Pancreas (tissue), 10 donors: ENCODE measurements at regions not wholly inside any gene's neighbourhood (a gene's known extent, or its start where the extent isn't known, plus 50 kb on each side); places are given as distances from the start of the nearest gene placed in this dataset.

Experiments used
- ATAC-seq, 4 donors: fragments of 200-7000 bp; cut with Tn5 transposase; one replicate each; pipeline versions ENCODE4 v1.8.0 to v1.9.1; 2020; ENCODE audit warnings: mild to moderate bottlenecking in 4 of 4, moderate library complexity in 4 of 4
- DNase-seq, 6 donors: peaks; one replicate each; pipeline ENCODE4 v3.0.0-alpha.2; 2020
- FAIRE-seq: peaks from 2 replicates; lab custom pipeline; 2012; peaks lifted over from hg19 to GRCh38; lab: Jason Lieb, UNC
- H3K27ac ChIP-seq, 4 donors: fragments of 200-600 bp; sonication (generic); 1 replicate in 3 of 4; 2 replicates in 1 of 4; pipeline versions ENCODE4 v1.5.0 to v1.8.0; 2020
- H3K27me3 ChIP-seq, 4 donors: fragments of 200-600 bp; one replicate each; pipeline ENCODE4 v1.8.0; 2021
- H3K36me3 ChIP-seq, 3 donors: fragments of 200-600 bp; sonication (generic) in 1 of 3; one replicate each; pipeline versions ENCODE4 v1.5.0 to v1.8.0; 2020 to 2021
- H3K4me1 ChIP-seq, 3 donors: fragments of 200-600 bp; one replicate each; pipeline ENCODE4 v1.8.0; 2021
- H3K4me3 ChIP-seq, 4 donors: fragments of 200-600 bp; sonication (generic) in 2 of 4; one replicate each; pipeline versions ENCODE4 v1.5.0 to v1.8.0; 2020 to 2021
- H3K9me3 ChIP-seq, 4 donors: fragments of 200-600 bp; one replicate each; pipeline ENCODE4 v1.8.0; 2021
- CTCF ChIP-seq, 4 donors: fragments of 200-600 bp; sonication (generic) in 3 of 4; IDR thresholded peaks; one replicate each; pipeline versions ENCODE4 v1.5.0 to v1.8.0; 2021; ENCODE audit warnings: antibody characterized with exemption in 4 of 4
- WGBS, 2 donors: extraction: QIAGEN DNeasy Blood & Tissue Kit; methylation state at CpG; one replicate each; pipeline ENCODE4 v1.1.7; 2013; 5-methylcytosine and 5-hydroxymethylcytosine counted together
- intact Hi-C, 3 donors: fragments of 100-400 bp; cut with DNase I; formaldehyde crosslinking; loops; one replicate each; pipeline versions ENCODE4 v1.11.1 to v1.14.2; 2022
- donor health status: healthy with polysubstance abuse.
- donor health status: DM: no; HTN: no; CAD: no; lungs with moderate emphysema.
- donor health status: DM: no; HTN: no; CAD: no.
- donor health status: control.
- donor health status: control.
- donor health status: Bipolar disorder and iron deficiency.
- donor health status: DM: yes; HTN: yes; CAD: no.
- donor health status: DM: no; HTN: no; CAD: no.
- donor health status: DM: no; HTN: no; CAD: no.
- donor health status: DM: yes; HTN: yes; CAD: no.

- DNase-seq (no peak), ATAC-seq (no peak), FAIRE-seq (no peak)
- no peaks in the 10 kb centered on the region for H3K27me3 ChIP-seq
- no peak overlapping the region for H3K27ac ChIP-seq
- intact Hi-C loops: no loop called here
- WGBS, 2 donors: 48 to 67% methylated on average over 2 of the region's 2 CpGs
- no peaks in the 10 kb centered on the region for H3K9me3 ChIP-seq
- no peak overlapping the region for H3K4me3 ChIP-seq
- H3K4me1 ChIP-seq: no peaks in the 10 kb centered on the region
- no peak for TF ChIP-seq CTCF (IDR thresholded peaks at IDR 0.05)
- H3K36me3 ChIP-seq: no peaks in the 10 kb centered on the region
Observed at GRCh38 chr5:29902859-29903258, 1290.6 kb upstream of the CDH6 start.

- WGBS, 2 donors: 32 to 42% methylated on average over 2 of the region's 2 CpGs
- no peak for FAIRE-seq
- no peaks in the 10 kb centered on the region for H3K9me3 ChIP-seq
- peak in 1 of 6 donors; percentile 18 for DNase-seq
- H3K27me3 ChIP-seq: no peaks in the 10 kb centered on the region
- H3K4me3 ChIP-seq: no peak overlapping the region
- no peak for ATAC-seq
- H3K36me3 ChIP-seq: no peaks in the 10 kb centered on the region
- no peak overlapping the region for H3K27ac ChIP-seq
- no peaks in the 10 kb centered on the region for H3K4me1 ChIP-seq
- intact Hi-C loops: no loop called here
- no peak for TF ChIP-seq CTCF (IDR thresholded peaks at IDR 0.05)
Observed at GRCh38 chr5:29899583-29899982, 1293.9 kb upstream of the CDH6 start.

GRCh38 chr5:29897916-29898315 is 1295.6 kb upstream of the CDH6 start:
- no peak for TF ChIP-seq CTCF (IDR thresholded peaks at IDR 0.05)
- intact Hi-C loops: no loop called here
- Histone ChIP-seq H3K27ac (no peak overlapping the region), H3K4me1 (no peaks in the 10 kb centered on the region), H3K36me3 (no peaks in the 10 kb centered on the region), H3K27me3 (no peaks in the 10 kb centered on the region), H3K4me3 (no peak overlapping the region), H3K9me3 (no peaks in the 10 kb centered on the region)
- no peak for ATAC-seq
- DNase-seq: no peak
- FAIRE-seq: no peak

GRCh38 chr5:29896646-29897045 is 1296.8 kb upstream of the CDH6 start:
- WGBS, 2 donors: 32 to 34% methylated on average over 1 of the region's 1 CpG
- ATAC-seq (no peak), DNase-seq (no peak), FAIRE-seq (no peak)
- intact Hi-C loops: no loop called here
- Histone ChIP-seq H3K9me3 (no peaks in the 10 kb centered on the region), H3K4me3 (no peak overlapping the region), H3K4me1 (no peaks in the 10 kb centered on the region), H3K27me3 (no peaks in the 10 kb centered on the region), H3K27ac (no peak overlapping the region), H3K36me3 (no peaks in the 10 kb centered on the region)
- no peak for TF ChIP-seq CTCF (IDR thresholded peaks at IDR 0.05)

- H3K36me3 ChIP-seq: no peaks in the 10 kb centered on the region
- intact Hi-C loops: no loop called here
- DNase-seq (no peak), FAIRE-seq (no peak), ATAC-seq (no peak)
- no peaks in the 10 kb centered on the region for H3K4me1 ChIP-seq
- no peak for TF ChIP-seq CTCF (IDR thresholded peaks at IDR 0.05)
- 33 to 49% methylated on average over 2 of the region's 2 CpGs for WGBS, 2 donors
- no peak overlapping the region for H3K4me3 ChIP-seq
- no peaks in the 10 kb centered on the region for H3K27me3 ChIP-seq
- no peak overlapping the region for H3K27ac ChIP-seq
- H3K9me3 ChIP-seq: no peaks in the 10 kb centered on the region
Observed at GRCh38 chr5:29894668-29895067, 1298.8 kb upstream of the CDH6 start.
